DMS114 treated with DMSO at 0.1 percent for 48 hours (cell line): ENCODE measurements at regions not wholly inside any gene's neighbourhood (a gene's known extent, or its start where the extent isn't known, plus 50 kb on each side); places are given as distances from the start of the nearest gene placed in this dataset.

Experiments used
- DNase-seq: peaks from one replicate; lab custom pipeline; 2025; ENCODE audit not compliant: unreplicated experiment; lab: John Stamatoyannopoulos, UW

GRCh38 chr4:180706766-180707165 lies 1536.4 kb upstream of the TENM3 start:
- DNase-seq, result no peak

DNA sequence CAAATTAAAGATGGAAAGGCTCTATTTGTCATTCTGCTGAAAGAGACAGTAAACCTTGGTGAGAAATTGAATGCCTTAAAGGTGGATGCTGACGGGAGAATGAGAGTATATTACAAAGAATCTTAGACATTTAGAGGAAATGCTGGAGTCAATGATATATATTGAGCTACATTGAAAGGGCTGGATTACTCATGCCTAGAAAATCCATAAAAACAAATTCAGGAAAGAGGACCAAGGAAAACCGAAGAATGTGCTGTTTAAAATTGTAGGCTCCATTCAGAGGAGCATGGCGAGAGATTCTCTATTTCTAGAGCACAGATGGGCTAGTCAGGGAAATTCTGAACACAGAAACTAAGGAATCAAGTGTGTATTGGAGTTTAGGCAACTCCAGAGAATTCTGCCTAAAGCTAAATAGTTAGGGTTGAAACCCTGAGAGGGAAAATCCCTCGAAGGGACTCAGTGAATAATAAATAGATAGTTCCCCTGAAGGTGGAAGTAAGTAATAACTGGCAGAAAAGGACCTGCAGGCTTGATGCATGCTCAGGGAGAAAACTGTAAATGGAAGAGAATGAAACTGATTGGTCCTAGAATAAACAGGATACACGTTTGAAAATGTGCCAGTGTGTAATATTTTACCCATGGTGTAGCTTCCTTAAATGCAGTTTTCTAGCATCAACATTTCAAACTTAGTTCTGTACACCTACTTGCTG lies 1532.4 kb upstream of the TENM3 start:
- DNase-seq, result no peak

DNA sequence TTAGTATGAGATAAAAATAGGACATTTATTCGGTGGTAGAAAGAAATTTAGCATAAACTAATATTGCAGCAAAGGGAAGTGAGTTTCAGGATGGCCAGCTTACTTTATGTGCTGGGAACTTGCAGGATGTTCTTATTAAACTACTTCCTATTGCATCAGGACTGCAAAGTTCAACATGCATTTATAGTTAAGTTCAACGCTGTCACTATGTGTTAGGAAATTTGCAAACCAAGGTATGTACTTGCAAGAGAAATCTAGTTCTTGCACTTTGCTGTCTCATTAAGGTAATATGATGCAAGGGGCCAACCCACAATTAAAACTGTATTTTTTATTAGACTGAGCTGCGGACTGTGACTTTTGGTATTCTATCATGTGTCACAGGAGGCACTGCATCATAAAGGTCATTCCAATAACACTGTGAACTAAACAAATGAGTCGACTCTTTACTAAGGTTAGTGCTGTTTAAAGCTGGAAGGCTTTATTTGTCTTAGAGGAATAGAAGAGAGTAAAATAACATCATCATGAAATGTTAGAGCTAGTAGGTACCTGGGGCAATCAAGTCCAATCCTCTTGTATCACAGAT lies 1525.7 kb upstream of the TENM3 start:
- no peak for DNase-seq

- DNase-seq, result no peak
Measured at GRCh38 chr4:180721356-180721755, 1521.8 kb upstream of the TENM3 start.

DNA sequence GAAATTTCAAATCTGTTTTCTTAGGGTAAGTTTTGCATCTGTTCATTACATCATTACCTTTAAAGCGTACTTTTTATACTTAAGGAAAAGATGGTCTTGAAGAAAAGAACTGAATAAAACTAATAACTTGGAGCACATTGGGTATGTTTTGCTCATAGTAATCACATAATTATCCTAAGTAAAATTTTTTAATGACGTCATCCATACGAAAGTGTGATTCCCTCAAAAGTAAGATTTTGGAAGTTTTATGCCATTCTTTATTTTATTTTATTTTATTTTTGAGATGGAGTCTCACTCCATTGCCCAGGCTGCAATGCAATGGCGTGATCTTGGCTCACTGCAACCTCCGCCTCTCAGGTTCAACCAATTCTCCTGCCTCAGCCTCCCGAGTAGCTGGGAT lies 1516.6 kb upstream of the TENM3 start:
- no peak for DNase-seq

GRCh38 chr4:180727478-180727877 lies 1515.7 kb upstream of the TENM3 start:
- no peak for DNase-seq

DNA sequence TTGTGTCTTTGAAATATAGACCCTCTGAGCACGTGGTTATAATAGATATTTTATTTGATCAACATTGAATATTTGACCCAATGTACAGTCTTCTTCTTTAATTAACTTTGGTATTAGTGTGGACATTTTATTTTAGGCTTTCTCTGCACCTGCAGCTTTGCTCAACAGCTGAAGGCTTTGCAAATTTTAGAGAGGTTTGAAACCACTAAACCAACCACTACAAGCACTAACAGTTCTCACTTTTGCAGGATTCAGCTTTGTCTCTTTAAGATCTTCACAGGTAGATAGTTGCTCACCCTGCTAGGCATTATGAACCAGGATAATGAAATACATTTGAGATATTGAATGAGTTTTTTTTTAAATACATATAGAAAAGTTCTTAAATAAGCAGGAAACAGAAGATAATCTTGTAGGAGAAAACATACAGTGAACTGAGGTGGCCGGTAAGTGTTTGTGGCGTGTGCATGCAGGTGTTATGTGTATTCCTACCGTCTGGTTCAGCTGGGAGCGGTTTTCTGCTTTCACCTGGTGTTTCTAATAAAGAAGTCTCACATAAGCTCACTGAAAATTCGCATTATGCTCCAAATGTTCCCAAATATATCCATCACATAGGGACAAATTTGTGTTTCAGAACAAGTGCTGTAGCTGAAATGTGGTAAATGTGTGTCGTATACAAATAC lies 1508.3 kb upstream of the TENM3 start:
- DNase-seq, result no peak

DNA sequence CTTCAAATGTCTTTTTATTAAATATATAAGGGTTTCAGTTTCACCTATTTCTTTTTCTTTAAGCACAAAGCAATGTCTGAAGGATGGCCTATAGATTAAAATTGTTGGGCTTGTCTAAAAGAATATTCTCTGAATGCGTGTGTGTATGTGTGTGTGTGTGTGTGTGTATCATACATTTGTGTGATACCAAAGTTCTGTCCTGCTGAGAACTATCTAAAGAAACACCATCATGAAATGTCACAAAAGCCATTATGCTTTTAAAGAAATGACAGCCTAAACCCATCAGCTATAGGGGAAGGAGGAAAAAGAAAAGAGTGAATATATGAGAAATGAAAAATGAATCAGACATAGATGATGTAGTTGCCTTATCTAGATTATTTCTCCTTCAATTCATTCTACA lies 1501.5 kb upstream of the TENM3 start:
- no peak for DNase-seq

GRCh38 chr4:180745019-180745418 lies 1498.2 kb upstream of the TENM3 start:
- no peak for DNase-seq

DNA sequence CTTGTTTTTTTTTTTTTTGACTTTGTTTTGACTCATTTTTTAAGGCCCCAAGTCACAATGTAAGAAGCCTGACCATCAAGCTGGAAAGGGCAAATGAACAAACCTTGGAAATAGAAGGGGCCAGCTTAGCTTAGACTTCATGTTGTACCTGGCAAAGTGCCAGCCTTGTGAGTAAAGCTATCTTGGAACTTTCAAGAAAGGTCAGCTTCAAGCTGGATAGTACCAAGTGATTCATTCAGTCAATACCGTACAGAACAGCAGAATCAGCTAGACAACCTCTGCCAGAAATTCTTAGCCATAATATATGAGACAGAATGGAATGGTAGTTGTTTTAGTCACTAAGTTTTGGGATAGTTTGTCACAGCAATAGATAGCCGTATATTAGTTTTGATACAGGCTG lies 1492.2 kb upstream of the TENM3 start:
- DNase-seq, result no peak

- no peak for DNase-seq
Measured at GRCh38 chr4:180757927-180758326, 1485.3 kb upstream of the TENM3 start.

DNA sequence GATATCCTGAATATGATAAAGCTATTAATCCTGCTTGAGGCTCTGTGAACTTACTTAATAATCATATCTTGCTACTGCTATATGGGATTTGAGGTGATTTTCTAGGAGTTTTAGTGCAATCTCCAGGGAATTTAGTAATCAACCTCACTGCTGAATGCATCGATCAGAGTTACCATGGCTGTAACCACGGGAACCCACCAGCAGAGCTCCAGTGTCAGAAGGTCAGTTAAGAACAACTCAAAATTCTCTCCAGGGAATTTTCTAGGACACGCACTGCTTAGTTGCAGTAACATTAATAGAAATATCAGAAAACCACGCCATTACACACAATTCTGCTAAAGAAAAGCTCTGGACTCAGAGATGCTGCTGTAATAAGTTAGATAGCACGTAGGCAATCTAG lies 1477.2 kb upstream of the TENM3 start:
- DNase-seq, result no peak

DNA sequence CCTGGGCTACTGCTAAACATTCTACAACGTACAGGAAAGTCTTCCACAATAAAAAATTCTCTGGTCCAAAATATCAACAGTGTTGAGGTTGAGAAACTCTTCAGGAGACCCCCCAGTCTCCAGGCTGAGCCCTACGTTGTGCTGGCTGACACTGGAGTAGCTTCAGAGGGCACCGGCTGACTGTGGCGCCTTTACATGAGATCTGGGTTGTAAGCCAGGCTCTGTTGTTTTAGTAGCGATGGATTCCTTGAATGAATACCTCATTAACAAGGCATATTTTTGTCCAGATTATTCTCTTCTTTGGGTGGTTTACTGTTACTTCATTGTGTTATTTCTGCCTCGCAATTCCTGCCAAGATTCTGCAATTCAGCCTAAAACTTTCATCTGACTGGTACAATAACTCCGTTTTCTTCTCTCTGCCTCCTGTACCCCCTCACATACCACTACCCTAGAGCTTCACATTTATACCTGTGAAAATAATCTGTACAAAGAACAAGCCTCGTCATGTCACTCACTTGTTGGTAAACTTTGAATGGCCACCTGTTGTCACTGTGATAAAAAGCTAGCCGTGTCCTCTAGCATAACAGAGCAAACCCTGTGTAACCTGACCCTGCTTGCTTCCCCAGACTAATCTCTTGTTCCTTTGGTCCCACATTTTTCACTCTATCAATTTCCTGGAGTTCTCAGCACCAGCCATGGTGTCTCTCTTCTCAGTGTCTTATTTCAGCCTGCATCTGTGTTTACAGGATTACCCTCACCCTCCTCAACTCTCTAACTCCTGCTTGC lies 1476.1 kb upstream of the TENM3 start:
- no peak for DNase-seq

- DNase-seq, result no peak
Measured at GRCh38 chr4:180768610-180769009, 1474.6 kb upstream of the TENM3 start.

- no peak for DNase-seq
Measured at GRCh38 chr4:180769791-180770190, 1473.4 kb upstream of the TENM3 start.

DNA sequence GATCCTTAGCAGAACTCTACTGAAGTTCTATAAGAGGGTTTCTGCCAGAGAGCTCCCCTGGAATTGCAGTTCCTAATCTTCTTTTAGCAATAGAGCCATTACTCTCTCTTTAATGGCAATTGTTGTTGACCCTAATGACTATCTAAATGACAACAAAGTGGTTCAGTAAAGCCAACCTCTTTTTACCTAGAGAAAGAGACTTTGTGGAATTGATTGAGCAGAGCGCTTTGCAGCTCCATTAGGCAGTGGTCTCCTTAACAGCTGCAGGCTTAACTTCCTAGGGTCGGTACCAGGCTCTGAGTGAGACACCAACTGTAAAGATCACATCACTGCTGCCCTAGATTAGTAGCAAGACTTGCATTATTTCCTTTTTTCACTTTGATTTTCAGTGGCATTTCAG lies 1472.9 kb upstream of the TENM3 start:
- DNase-seq, result no peak

DNA sequence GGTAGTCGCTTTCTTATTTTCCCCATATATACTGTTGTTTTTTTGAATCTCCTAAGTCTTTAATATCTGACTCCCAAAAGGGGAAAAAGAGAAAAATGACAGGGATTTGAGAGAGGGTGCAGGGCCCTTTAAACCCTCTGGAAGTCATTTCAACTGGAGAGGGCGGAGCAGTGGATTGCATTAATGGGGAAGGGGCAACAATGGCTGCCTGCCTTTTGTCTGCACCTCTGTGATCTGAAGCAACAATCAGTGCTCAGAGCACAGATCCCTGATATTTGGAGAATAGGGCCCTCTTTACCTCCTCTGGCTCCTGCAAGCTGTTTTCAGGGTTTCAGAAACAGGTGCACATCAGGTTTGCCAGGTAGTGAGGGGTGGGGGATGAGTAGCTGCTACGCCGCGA lies 1458.3 kb upstream of the TENM3 start:
- DNase-seq, result no peak

DNA sequence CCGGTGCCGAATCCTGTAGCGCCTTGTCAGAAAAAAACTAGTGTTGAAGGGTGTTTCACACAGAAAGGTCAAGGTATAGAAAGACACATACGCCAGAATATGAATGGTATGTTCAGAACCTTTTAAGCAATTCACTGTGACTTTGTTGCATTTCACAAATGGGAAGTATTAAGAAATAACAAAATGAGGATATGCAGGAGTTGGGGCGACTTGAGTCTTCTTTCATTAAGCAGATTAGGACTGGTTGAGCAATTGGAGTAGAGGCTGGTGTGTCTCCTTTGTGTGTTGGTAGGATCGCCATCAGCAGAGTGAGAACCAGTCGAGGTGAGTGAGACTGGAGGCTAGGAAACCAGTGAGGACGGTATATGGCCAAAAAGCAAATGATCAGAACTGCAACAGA lies 1454.5 kb upstream of the TENM3 start:
- DNase-seq, result no peak

GRCh38 chr4:180789929-180790328 lies 1453.3 kb upstream of the TENM3 start:
- DNase-seq, result no peak

GRCh38 chr4:180790471-180790870 lies 1452.7 kb upstream of the TENM3 start:
- DNase-seq, result no peak

DNA sequence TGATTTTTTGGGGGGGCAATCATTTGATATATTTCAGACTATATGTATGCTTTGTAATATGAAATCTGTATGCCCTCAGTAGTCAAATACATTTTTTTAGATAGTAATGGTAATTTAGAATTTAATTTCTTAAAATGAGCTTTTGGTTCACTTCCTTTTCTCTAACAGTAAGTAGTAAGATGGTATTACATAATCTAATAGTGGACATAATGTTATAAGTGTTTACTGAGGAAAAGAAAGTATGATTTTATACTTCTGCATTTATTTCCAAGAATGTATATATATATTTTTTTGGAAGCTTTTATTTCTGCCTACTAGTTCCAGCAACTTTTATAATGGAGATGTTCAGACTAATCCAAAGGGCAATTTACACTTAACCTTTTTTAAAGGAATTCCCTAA lies 1450.7 kb upstream of the TENM3 start:
- DNase-seq, result no peak

DNA sequence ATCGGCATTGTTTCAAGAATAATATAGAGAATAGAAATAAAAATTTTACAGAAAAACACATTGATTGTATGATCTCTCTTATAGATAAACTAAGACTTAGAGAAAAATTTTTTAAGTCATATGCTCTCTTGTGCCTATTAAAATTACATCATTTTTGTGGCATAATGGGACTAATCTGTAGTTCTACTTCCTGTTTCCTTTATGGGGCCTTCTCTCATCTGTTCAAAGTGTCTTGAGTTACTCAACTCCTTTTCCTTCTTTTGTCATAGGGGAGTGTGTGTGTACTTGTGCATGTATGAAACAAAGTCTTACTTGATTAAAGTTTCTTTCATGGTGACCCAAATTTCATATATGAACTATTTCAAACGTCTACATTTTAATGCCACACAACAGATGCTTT lies 1448.9 kb upstream of the TENM3 start:
- no peak for DNase-seq
